ENCODE measurements at regions not wholly inside any gene's neighbourhood (a gene's known extent, or its start where the extent isn't known, plus 50 kb on each side); places are given as distances from the start of the nearest gene placed in this dataset.
A peak's percentile ranks its signal among the peaks of the same experiment; 100 is the strongest.

DNA sequence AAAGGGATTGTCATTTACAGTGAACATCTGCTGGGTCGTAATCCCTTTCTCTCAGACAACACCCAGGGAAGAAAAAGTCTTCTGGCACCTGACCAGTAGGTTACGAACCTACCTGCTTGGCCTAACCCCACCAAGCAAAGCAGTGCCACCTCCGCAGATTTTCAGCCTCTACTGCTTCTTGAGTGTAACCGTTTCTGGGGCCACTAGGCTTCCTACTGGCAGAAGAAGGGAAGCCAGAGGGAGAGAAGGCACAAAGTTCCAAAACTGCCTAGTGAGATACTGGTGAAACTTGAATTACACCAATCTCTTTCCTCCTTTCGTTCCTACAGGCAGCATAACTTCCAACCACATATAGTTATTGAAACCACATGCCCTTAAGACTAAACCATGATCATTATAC, 383.6 kb downstream of the BCAT1 start:
- Histone ChIP-seq H3K27ac (ENCODE audit: low read depth in 1 of 2, low read length in 1 of 2) (no peak overlapping the region), H3K4me1 (ENCODE audit: control insufficient read depth in 5 of 5, insufficient read depth in 5 of 5, low read length in 5 of 5) (peaks cover 0 to 16% (median 0%) of the 10 kb centered on the region in 5 donors), H3K4me3 (no peak overlapping the region), H3K27me3 (ENCODE audit: control insufficient read depth in 3 of 3, insufficient read depth in 3 of 3, low read length in 2 of 3) (no peaks in the 10 kb centered on the region), H3K9ac (ENCODE audit: insufficient read depth in 1 of 2, low read length in 2 of 2) (no peak overlapping the region), H3K36me3 (ENCODE audit: control insufficient read depth in 4 of 4, insufficient read depth in 4 of 4, low read length in 4 of 4) (no peaks in the 10 kb centered on the region), H3K9me3 (ENCODE audit: control insufficient read depth in 4 of 4, insufficient read depth in 3 of 4, low read length in 3 of 4) (no peaks in the 10 kb centered on the region)
- ATAC-seq (ENCODE audit: insufficient read depth, low FRiP score) (no peak), DNase-seq (no peak)
- TF ChIP-seq, protein P1, sequence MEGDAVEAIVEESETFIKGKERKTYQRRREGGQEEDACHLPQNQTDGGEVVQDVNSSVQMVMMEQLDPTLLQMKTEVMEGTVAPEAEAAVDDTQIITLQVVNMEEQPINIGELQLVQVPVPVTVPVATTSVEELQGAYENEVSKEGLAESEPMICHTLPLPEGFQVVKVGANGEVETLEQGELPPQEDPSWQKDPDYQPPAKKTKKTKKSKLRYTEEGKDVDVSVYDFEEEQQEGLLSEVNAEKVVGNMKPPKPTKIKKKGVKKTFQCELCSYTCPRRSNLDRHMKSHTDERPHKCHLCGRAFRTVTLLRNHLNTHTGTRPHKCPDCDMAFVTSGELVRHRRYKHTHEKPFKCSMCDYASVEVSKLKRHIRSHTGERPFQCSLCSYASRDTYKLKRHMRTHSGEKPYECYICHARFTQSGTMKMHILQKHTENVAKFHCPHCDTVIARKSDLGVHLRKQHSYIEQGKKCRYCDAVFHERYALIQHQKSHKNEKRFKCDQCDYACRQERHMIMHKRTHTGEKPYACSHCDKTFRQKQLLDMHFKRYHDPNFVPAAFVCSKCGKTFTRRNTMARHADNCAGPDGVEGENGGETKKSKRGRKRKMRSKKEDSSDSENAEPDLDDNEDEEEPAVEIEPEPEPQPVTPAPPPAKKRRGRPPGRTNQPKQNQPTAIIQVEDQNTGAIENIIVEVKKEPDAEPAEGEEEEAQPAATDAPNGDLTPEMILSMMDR (IDR thresholded peaks at IDR 0.05; ENCODE audit: control extremely low read depth, extremely low read depth) = no peak
- 86 to 89% methylated on average over 5 of the region's 5 CpGs for WGBS, 2 donors

DNA sequence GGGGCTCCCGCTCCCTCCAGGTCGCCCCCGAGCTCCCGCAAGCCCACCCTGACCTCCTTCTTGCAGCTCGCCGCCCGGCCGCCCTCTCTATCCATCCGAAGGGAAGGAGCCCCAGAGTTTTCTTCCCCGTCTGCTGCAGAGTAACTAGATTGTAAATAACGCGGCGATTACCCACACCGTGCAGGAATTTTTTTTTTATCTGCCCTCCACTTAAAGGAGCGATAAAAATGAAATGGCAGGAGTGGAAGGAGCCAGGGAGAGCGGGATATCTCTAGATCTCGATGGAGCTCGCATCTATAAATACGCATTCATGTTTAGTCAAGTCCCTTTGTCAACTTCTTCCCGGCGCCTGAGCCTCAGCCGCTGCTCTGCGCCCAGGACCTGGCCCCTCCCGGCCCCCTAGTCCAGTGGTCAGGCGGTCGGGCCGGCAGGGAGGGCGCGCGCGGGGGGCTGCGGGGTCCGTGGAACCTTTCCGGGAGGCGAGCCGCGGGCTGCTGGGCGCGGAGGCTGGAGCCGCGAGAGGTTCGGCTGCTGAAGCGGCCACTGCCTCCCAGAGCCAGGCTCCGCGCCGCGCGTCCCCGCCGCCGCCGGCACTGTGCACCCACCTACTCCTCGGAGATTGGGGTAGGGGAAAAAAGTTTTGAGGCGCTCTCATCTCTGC, 386.0 kb downstream of the BCAT1 start:
- no peaks in the 10 kb centered on the region for H3K9me3 ChIP-seq (ENCODE audit: control insufficient read depth in 4 of 4, insufficient read depth in 3 of 4, low read length in 3 of 4)
- no peaks in the 10 kb centered on the region for H3K27me3 ChIP-seq (ENCODE audit: control insufficient read depth in 3 of 3, insufficient read depth in 3 of 3, low read length in 2 of 3)
- TF ChIP-seq, protein P1 (IDR thresholded peaks at IDR 0.05; ENCODE audit: control extremely low read depth, extremely low read depth) = no peak
- peak; percentile 6 for ATAC-seq (ENCODE audit: insufficient read depth, low FRiP score)
- H3K27ac ChIP-seq (ENCODE audit: low read depth in 1 of 2, low read length in 1 of 2) = peak overlapping the region; percentile 37 to 84
- H3K9ac ChIP-seq (ENCODE audit: insufficient read depth in 1 of 2, low read length in 2 of 2) = peak overlapping the region in 1 of 2 donors; percentile 90
- 0 to 1% methylated on average over 54 of the region's 54 CpGs for WGBS, 2 donors
- H3K4me3 ChIP-seq = peak overlapping the region; percentile 52
- H3K4me1 ChIP-seq (ENCODE audit: control insufficient read depth in 5 of 5, insufficient read depth in 5 of 5, low read length in 5 of 5) = peaks cover 0 to 39% (median 6%) of the 10 kb centered on the region in 5 donors
- no peaks in the 10 kb centered on the region for H3K36me3 ChIP-seq (ENCODE audit: control insufficient read depth in 4 of 4, insufficient read depth in 4 of 4, low read length in 4 of 4)
- peak in 2 of 3 donors; percentile 80 to 85 for DNase-seq

DNA sequence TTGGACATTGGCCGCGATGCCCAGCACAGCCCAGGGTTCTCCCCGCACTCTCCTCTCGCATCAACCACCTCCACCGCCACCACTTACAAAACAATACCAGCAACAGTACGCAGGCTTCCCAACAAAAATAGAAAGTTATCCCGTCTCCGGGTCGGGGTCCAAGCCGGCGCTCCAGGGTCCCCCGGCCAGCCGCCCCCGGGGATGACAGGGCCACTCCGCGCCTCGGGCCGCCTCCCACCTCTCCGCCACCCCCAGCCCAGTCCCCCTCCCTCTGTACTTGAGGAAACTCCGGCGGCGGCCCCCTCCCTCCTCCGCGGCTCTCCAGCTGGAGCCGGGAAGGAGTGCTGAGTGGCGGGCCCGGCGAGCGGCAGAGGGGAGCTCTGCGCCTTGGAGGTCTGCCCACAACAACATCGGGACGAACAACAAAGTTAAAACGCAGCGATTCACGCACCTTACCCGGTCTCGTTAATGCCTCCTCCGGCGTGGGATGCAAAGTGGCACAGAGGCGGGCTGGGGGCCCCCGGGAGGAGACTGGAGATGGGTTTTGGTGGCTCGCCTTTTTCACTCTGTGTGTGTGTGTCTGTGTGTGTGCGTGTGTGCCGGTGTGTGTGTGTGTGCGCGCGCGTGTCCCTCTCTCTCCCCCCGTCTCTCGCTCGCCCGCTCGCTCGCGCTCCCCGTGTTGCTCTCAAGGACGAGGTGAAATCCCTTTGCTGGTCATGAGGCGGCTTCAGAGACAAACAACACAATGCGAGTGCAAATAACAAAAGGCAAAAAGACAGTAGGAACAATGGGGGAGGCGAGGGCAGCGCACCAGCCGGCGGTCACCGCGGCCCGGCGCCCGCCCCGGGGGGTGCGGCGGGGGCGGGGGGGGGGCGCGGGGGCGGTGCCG, 386.8 kb downstream of the BCAT1 start:
- TF ChIP-seq, protein P1 (IDR thresholded peaks at IDR 0.05; ENCODE audit: control extremely low read depth, extremely low read depth) = no peak
- H3K27me3 ChIP-seq (ENCODE audit: control insufficient read depth in 3 of 3, insufficient read depth in 3 of 3, low read length in 2 of 3) = no peaks in the 10 kb centered on the region
- WGBS, 2 donors = 0 to 1% methylated on average over 57 to 75 of the region's 76 CpGs
- H3K27ac ChIP-seq (ENCODE audit: low read depth in 1 of 2, low read length in 1 of 2) = peak overlapping the region; percentile 61 to 91
- no peaks in the 10 kb centered on the region for H3K36me3 ChIP-seq (ENCODE audit: control insufficient read depth in 4 of 4, insufficient read depth in 4 of 4, low read length in 4 of 4)
- peak overlapping the region; percentile 60 to 85 for H3K9ac ChIP-seq (ENCODE audit: insufficient read depth in 1 of 2, low read length in 2 of 2)
- peak overlapping the region; percentile 73 for H3K4me3 ChIP-seq
- DNase-seq (peak; percentile 91 to 93 (median 92)), ATAC-seq (ENCODE audit: insufficient read depth, low FRiP score) (peak; percentile 60)
- H3K9me3 ChIP-seq (ENCODE audit: control insufficient read depth in 4 of 4, insufficient read depth in 3 of 4, low read length in 3 of 4) = no peaks in the 10 kb centered on the region
- H3K4me1 ChIP-seq (ENCODE audit: control insufficient read depth in 5 of 5, insufficient read depth in 5 of 5, low read length in 5 of 5) = peaks cover 0 to 40% (median 6%) of the 10 kb centered on the region in 5 donors
